ENCODE measurements at regions not wholly inside any gene's neighbourhood (a gene's known extent, or its start where the extent isn't known, plus 50 kb on each side); places are given as distances from the start of the nearest gene placed in this dataset.
A peak's percentile ranks its signal among the peaks of the same experiment; 100 is the strongest.

- ATAC-seq: no peak
These were observed 90.0 kb downstream of the FAM174B start for GRCh38 chr15:92565351-92566125.

GRCh38 chr15:92561754-92562153 lies 93.8 kb downstream of the FAM174B start:
- no peak for ATAC-seq

GRCh38 chr15:92553317-92553716 lies 102.3 kb downstream of the FAM174B start:
- no peak for ATAC-seq

GRCh38 chr15:92545996-92546395 lies 109.6 kb downstream of the FAM174B start:
- no peak for ATAC-seq

- ATAC-seq: no peak
These were observed 114.0 kb downstream of the FAM174B start for GRCh38 chr15:92541291-92542200.

- ATAC-seq: no peak
These were observed 117.5 kb downstream of the FAM174B start for GRCh38 chr15:92538115-92538514.

GRCh38 chr15:92533298-92533697 lies 122.3 kb downstream of the FAM174B start:
- ATAC-seq: no peak

GRCh38 chr15:92531406-92531805 lies 124.2 kb downstream of the FAM174B start:
- no peak for ATAC-seq

- no peak for ATAC-seq
These were observed 126.8 kb downstream of the FAM174B start for GRCh38 chr15:92528736-92529135.

GRCh38 chr15:92527197-92527596 lies 128.4 kb downstream of the FAM174B start:
- no peak for ATAC-seq

GRCh38 chr15:92525758-92526245 lies 129.8 kb downstream of the FAM174B start:
- ATAC-seq: no peak

- no peak for ATAC-seq
These were observed 130.6 kb downstream of the FAM174B start for GRCh38 chr15:92524874-92525565.

GRCh38 chr15:92524161-92524560 lies 130.5 kb downstream of the ST8SIA2 start:
- no peak for ATAC-seq

- no peak for ATAC-seq
These were observed 129.5 kb downstream of the ST8SIA2 start for GRCh38 chr15:92523176-92523575.

- ATAC-seq: peak in 1 of 2 donors; percentile 59
These were observed 127.9 kb downstream of the ST8SIA2 start for GRCh38 chr15:92521624-92522008.

GRCh38 chr15:92520914-92521623 lies 127.4 kb downstream of the ST8SIA2 start:
- ATAC-seq: no peak

GRCh38 chr15:92519709-92520108 lies 126.0 kb downstream of the ST8SIA2 start:
- no peak for ATAC-seq
